IPS DF 6.9 (cell line): ENCODE measurements at regions not wholly inside any gene's neighbourhood (a gene's known extent, or its start where the extent isn't known, plus 50 kb on each side); places are given as distances from the start of the nearest gene placed in this dataset.

Source experiments
- DNase-seq: peaks from one replicate; pipeline ENCODE4 v3.0.0-alpha.2; 2013; ENCODE audit warnings: low read depth, low spot score
- H3K27ac ChIP-seq: one replicate; pipeline ENCODE4 v1.5.1; 2013; ENCODE audit warnings: low read length, control low read depth
- H3K27me3 ChIP-seq: 2 replicates; pipeline ENCODE4 v1.6.1; 2013; ENCODE audit warnings: mild to moderate bottlenecking, low read length; ENCODE audit not compliant: control insufficient read depth, insufficient read depth
- H3K36me3 ChIP-seq: 2 replicates; pipeline ENCODE4 v1.6.1; 2013; ENCODE audit warnings: low read length; ENCODE audit not compliant: control insufficient read depth, insufficient read depth
- H3K4me1 ChIP-seq: 2 replicates; pipeline ENCODE4 v1.6.1; 2013; ENCODE audit warnings: low read length; ENCODE audit not compliant: control insufficient read depth, insufficient read depth
- H3K4me3 ChIP-seq: 2 replicates; pipeline ENCODE4 v1.5.1; 2013; ENCODE audit warnings: mild to moderate bottlenecking, low read length
- H3K9me3 ChIP-seq: 2 replicates; pipeline ENCODE4 v1.6.1; 2013; ENCODE audit warnings: low read length, inconsistent platforms; ENCODE audit not compliant: control insufficient read depth, insufficient read depth
- WGBS: extraction: QIAGEN DNeasy Blood & Tissue Kit; methylation state at CpG from one replicate; pipeline ENCODE4 v1.1.7; 2013; ENCODE audit warnings: mixed read lengths, missing lambda C conversion rate; ENCODE audit not compliant: insufficient read length, insufficient coverage; 5-methylcytosine and 5-hydroxymethylcytosine counted together

DNA sequence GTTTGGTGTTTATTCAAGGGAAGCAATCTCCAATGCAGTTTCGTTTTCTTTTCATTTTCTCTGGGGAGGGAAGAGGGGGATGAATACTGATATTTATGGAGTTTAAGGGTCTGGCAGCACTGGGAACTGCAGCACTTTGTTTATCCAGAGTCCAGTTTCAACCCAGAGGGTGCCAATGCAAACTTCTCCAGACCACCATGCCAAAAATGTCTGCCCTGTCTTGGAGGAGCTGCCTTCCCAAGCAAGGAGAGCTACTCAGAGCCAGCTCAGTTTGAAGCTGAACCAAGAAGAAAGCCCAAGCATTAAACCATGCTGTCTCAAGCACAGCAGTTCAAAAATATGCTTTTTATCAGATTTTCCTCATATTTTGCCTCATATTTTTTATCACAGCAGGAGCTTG, 589.7 kb downstream of the LMO4 start:
- DNase-seq = no peak
- Histone ChIP-seq H3K27me3 (no peaks in the 10 kb centered on the region), H3K4me3 (no peak overlapping the region), H3K36me3 (no peaks in the 10 kb centered on the region), H3K9me3 (no peaks in the 10 kb centered on the region), H3K27ac (no peak overlapping the region), H3K4me1 (no peaks in the 10 kb centered on the region)
- WGBS = no CpG with 5 or more reads among the region's 1 CpG

DNA sequence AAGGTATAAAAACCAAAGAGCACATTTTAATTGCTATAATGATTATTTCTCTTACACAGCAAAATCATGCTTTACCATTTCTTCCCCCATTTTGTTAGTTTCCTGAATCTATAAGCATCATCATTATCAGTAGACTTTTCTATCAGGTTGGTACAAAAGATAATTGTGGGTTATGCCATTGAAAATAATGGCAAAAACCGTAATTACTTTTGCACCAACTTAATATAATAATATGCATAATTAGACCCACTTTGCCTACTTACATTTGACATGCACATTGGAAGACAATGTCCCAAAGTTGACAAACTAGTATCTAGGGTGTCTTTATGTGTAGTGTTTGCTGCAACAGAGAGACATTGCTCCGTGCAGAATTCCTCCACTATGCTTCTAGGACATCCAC, 594.2 kb downstream of the LMO4 start:
- WGBS = no CpG with 5 or more reads among the region's 2 CpGs
- Histone ChIP-seq H3K4me3 (no peak overlapping the region), H3K9me3 (no peaks in the 10 kb centered on the region), H3K4me1 (no peaks in the 10 kb centered on the region), H3K27ac (no peak overlapping the region), H3K36me3 (no peaks in the 10 kb centered on the region), H3K27me3 (no peaks in the 10 kb centered on the region)
- no peak for DNase-seq

DNA sequence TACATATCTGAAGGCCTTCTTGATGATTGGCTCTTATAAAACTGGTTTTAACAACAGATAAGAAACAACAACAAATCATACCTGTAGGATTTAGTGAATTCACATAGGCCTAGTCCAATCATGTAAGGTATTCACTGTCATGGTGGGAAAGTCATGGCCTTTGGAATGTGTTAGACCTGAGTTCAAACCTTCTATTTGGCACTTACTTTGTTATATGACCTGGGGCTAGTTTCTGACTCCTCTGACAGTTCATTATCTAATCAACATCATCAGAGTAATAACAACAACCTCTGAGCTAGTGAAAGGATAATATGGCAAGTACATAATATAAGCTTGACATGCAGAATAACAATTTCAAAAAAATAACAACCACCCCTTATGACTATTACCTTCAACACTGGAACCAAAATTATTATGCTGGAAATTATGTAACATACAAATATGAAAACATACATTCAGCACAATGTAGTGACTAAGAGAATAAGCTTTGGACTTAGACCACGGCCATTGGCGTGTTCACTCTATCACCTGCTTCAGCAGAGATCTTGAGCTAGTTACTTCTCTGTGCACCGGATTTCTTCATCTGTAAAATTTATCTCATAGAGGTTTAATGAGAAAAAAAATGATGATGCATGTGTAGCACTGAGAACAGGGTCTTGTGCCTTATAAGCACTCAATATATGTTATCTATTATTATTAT, 597.6 kb downstream of the LMO4 start:
- Histone ChIP-seq H3K27ac (no peak overlapping the region), H3K9me3 (no peaks in the 10 kb centered on the region), H3K27me3 (no peaks in the 10 kb centered on the region), H3K4me3 (no peak overlapping the region), H3K36me3 (no peaks in the 10 kb centered on the region), H3K4me1 (no peaks in the 10 kb centered on the region)
- no CpG with 5 or more reads among the region's 3 CpGs for WGBS
- no peak for DNase-seq

DNA sequence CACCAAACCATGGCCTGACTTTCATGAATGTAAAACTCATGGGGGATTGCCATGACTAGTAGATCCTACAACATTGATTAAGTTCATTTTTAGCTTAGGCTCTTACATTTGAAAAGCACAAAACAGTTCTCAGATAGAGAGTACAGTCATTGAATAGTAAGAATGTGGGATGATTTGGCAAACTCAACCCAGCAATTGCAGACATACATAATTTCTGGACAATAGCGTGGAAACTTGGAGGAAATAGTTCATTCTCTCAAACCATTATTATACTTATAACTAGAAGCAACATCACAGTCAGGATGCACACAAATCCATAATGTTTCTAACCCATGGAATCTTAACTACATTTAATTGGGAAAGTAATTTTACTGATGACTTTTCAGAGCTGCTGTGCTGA, 598.2 kb downstream of the LMO4 start:
- DNase-seq = no peak
- Histone ChIP-seq H3K4me1 (no peaks in the 10 kb centered on the region), H3K27me3 (no peaks in the 10 kb centered on the region), H3K27ac (no peak overlapping the region), H3K4me3 (no peak overlapping the region), H3K9me3 (no peaks in the 10 kb centered on the region), H3K36me3 (no peaks in the 10 kb centered on the region)
- no CpG with 5 or more reads among the region's 1 CpG for WGBS

DNA sequence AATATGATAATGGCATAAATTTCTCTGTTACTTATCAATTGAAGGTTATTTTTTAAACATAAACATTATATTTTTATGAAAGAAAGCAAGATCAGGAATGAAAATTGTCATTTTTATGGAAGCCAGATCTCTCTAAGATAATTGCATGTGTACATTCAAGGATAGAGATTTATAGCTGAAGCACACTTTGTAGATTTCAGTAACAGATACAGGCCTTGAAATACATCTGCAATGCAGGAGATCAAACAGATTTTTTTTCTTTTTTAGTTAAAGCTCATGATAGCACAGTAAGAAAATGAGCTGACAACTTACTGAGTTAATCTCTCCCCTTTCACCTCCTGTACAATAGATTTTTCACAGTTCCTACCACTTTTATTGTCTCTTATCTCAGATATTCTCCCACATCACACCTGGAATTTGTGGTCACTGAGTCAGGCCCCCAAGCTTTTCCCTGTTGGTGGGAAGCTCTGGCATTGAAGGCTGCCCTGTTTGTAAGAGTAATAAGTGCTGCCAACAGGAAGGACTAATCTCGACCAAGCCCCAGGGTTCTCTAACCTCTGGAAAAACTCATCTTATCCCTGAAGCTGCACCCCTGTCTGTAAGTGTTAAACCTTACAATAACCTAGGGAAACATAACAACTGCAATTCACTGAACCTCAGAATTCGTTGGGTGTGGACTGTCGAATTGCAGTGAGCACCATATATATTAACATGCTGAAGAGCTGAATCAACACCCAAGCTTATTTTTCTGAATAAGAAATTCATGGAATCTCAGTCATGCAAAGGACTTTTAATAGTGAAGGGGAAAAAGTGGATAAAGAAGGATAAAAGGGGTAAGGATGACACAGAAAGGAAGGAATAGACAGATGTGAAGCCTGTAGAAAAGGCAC, 599.0 kb downstream of the LMO4 start:
- Histone ChIP-seq H3K9me3 (no peaks in the 10 kb centered on the region), H3K27ac (no peak overlapping the region), H3K27me3 (no peaks in the 10 kb centered on the region), H3K4me1 (no peaks in the 10 kb centered on the region), H3K36me3 (no peaks in the 10 kb centered on the region), H3K4me3 (no peak overlapping the region)
- DNase-seq = no peak
- no CpG with 5 or more reads among the region's 3 CpGs for WGBS

DNA sequence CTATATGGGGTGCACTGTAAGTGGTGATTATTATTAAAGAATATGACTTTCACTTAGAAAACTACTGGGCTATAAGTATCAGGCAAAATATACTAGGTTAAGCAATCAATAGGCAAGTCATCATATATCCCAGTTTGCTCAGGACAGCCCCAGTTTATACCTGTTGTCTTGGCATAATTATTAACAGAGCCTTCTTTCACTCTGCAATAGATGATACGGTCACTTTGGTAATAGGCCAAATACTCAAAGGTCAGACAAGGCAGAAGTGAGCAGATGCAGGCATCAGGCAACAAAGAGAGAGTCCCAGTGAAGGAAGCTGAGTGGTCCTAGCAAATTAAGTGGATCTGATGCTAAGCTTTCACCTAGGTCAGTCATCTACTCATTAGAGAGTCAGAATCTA, 599.9 kb downstream of the LMO4 start:
- Histone ChIP-seq H3K36me3 (no peaks in the 10 kb centered on the region), H3K27me3 (no peaks in the 10 kb centered on the region), H3K27ac (no peak overlapping the region), H3K4me3 (no peak overlapping the region), H3K4me1 (no peaks in the 10 kb centered on the region), H3K9me3 (no peaks in the 10 kb centered on the region)
- no CpG with 5 or more reads among the region's 1 CpG for WGBS
- DNase-seq = no peak

DNA sequence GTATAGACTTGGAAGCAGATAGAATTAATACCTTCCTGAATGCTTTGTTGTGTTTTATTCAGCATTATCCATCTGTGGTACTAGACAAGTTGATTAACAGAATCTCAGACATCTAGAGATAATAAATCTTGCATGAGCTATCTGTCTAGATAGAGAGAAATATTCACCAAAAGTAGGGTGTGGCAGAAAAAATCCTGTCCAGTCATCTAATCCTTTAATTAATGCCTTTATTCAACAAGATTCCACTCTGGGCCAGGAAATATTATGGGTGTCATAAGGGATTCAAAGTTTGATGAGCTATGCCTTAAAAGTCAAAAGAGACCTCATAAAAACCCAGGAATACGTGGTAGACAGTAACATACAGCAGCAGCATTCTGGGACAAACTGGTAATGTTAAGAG, 601.2 kb downstream of the LMO4 start:
- Histone ChIP-seq H3K27ac (no peak overlapping the region), H3K4me1 (no peaks in the 10 kb centered on the region), H3K36me3 (no peaks in the 10 kb centered on the region), H3K4me3 (no peak overlapping the region), H3K27me3 (no peaks in the 10 kb centered on the region), H3K9me3 (no peaks in the 10 kb centered on the region)
- no CpG with 5 or more reads among the region's 1 CpG for WGBS
- DNase-seq = no peak

DNA sequence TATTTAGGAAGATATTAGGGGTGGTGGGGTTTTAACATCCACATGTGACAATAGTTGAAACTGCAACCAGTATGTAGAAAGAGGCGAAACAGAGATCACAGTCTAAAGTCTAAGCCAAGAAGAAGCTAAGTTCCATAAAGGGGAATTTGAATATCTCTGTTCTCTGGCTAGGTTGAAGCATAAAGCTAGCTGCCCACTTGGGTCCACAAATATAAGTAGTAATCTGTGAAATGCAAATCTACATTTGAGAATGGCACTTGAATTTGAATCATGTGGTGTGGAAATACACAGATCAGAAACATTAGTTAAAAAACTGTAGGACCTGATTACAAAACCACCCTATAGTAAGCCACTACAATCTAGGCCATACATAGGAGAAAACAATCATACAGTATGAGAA, 602.1 kb downstream of the LMO4 start:
- no peaks in the 10 kb centered on the region for H3K27me3 ChIP-seq
- WGBS = no CpG with 5 or more reads among the region's 1 CpG
- no peak overlapping the region for H3K4me3 ChIP-seq
- H3K9me3 ChIP-seq = no peaks in the 10 kb centered on the region
- no peak overlapping the region for H3K27ac ChIP-seq
- no peaks in the 10 kb centered on the region for H3K36me3 ChIP-seq
- DNase-seq = no peak
- no peaks in the 10 kb centered on the region for H3K4me1 ChIP-seq

DNA sequence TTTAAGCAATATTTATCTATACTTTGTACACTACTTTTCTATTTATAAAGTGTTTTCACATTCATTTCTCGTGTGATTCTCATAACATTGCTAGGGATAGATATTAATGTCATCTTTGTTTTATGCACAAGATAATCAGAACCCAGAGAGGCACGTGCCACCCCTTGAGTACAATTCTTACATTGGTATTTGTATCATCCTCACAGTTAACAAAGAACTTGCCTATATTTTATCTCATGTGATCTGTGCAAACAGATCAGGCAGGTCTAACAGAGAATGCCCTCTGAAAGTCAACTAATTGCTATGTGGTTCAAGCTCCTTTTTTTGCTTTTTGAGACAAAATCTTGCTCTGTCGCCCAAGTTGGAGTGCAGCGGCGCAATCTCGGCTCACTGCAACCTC, 604.5 kb downstream of the LMO4 start:
- no CpG with 5 or more reads among the region's 6 CpGs for WGBS
- Histone ChIP-seq H3K4me3 (no peak overlapping the region), H3K27me3 (no peaks in the 10 kb centered on the region), H3K9me3 (no peaks in the 10 kb centered on the region), H3K27ac (no peak overlapping the region), H3K36me3 (no peaks in the 10 kb centered on the region), H3K4me1 (no peaks in the 10 kb centered on the region)
- DNase-seq = no peak

DNA sequence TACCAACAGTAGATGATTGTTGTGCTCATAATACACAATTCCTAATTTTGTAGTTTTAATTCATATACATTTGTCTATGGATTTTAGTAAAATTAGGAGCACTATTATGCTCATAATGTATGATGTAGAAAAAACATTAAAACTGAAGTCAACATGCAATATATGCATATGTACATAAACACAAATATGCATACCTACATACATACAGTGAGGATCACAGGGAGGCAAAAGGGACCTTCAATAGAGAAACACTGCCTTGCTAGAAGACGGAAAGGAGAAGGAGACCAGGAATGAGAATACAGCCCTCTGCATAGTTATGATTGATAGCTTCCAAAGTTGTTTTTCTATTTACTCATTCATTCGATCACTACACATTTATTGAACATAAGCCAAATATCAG, 606.5 kb downstream of the LMO4 start:
- Histone ChIP-seq H3K4me3 (no peak overlapping the region), H3K9me3 (no peaks in the 10 kb centered on the region), H3K36me3 (no peaks in the 10 kb centered on the region), H3K4me1 (no peaks in the 10 kb centered on the region), H3K27ac (no peak overlapping the region), H3K27me3 (no peaks in the 10 kb centered on the region)
- DNase-seq = no peak
- WGBS = no CpG with 5 or more reads among the region's 2 CpGs
